Progenitor cell of endocrine pancreas (in vitro differentiated cells): ENCODE measurements at regions not wholly inside any gene's neighbourhood (a gene's known extent, or its start where the extent isn't known, plus 50 kb on each side); places are given as distances from the start of the nearest gene placed in this dataset.
A peak's percentile ranks its signal among the peaks of the same experiment; 100 is the strongest.
"Not testable (repeated sequence)": the region's sequence is repeated elsewhere in the genome, so short reads cannot be mapped to it uniquely, and the experiment has no call there.

Experiments used
- DNase-seq: peaks from one replicate; pipeline ENCODE4 v3.0.0; 2021; ENCODE audit warnings: low spot score; ENCODE audit not compliant: unreplicated experiment
- H3K27ac Mint-ChIP-seq: 2 replicates; pipeline ENCODE4 v1.8.0; 2021; ENCODE audit warnings: mild to moderate bottlenecking, moderate library complexity, mixed read lengths
- H3K27me3 Mint-ChIP-seq: 2 replicates; pipeline ENCODE4 v1.8.0; 2021; ENCODE audit warnings: mixed read lengths
- H3K36me3 Mint-ChIP-seq: 2 replicates; pipeline ENCODE4 v1.8.0; 2022; ENCODE audit warnings: mixed read lengths; ENCODE audit not compliant: insufficient read depth
- H3K4me1 Mint-ChIP-seq: 2 replicates; pipeline ENCODE4 v1.8.0; 2021; ENCODE audit warnings: low read depth, mixed read lengths
- H3K4me3 Mint-ChIP-seq: 2 replicates; pipeline ENCODE4 v1.8.0; 2021; ENCODE audit warnings: low read depth, mild to moderate bottlenecking, moderate library complexity, mixed read lengths
- H3K9me3 Mint-ChIP-seq: 2 replicates; pipeline ENCODE4 v1.8.0; 2021; ENCODE audit warnings: low read depth, mixed read lengths
- TF ChIP-seq, protein P1 (sequence below): fragments of 200-600 bp; sonication (generic); IDR thresholded peaks from one replicate; pipeline ENCODE4 v1.5.0; 2021; ENCODE audit warnings: antibody characterized with exemption, mild to moderate bottlenecking; ENCODE audit not compliant: unreplicated experiment

DNA sequence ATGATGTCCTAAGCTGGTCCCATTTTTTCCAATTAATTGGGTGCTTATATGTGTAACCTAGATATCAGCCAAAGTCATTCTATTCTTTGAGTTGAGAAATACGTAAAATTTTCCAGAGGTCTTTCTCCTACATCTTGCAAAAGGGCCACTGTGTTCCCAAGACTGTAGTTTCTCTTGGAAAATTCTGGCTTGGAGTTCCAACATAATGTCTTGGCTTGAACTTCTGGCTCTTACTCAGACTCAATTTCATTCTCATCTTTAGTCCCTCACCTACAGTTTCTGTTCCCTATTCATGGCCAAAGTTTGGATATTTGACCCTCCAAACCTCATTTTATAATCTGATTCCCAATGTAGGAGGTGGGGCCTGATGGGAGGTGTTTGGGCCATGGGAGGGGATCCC is 201.4 kb upstream of the ARHGEF26 start:
- Mint-ChIP-seq H3K27me3 (no peaks in the 10 kb centered on the region), H3K4me3 (no peak overlapping the region), H3K27ac (no peak overlapping the region), H3K4me1 (peaks cover 4% of the 10 kb centered on the region), H3K9me3 (peaks cover 19% of the 10 kb centered on the region), H3K36me3 (no peaks in the 10 kb centered on the region)
- DNase-seq: no peak
- TF ChIP-seq, protein P1, sequence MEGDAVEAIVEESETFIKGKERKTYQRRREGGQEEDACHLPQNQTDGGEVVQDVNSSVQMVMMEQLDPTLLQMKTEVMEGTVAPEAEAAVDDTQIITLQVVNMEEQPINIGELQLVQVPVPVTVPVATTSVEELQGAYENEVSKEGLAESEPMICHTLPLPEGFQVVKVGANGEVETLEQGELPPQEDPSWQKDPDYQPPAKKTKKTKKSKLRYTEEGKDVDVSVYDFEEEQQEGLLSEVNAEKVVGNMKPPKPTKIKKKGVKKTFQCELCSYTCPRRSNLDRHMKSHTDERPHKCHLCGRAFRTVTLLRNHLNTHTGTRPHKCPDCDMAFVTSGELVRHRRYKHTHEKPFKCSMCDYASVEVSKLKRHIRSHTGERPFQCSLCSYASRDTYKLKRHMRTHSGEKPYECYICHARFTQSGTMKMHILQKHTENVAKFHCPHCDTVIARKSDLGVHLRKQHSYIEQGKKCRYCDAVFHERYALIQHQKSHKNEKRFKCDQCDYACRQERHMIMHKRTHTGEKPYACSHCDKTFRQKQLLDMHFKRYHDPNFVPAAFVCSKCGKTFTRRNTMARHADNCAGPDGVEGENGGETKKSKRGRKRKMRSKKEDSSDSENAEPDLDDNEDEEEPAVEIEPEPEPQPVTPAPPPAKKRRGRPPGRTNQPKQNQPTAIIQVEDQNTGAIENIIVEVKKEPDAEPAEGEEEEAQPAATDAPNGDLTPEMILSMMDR: no peak

DNA sequence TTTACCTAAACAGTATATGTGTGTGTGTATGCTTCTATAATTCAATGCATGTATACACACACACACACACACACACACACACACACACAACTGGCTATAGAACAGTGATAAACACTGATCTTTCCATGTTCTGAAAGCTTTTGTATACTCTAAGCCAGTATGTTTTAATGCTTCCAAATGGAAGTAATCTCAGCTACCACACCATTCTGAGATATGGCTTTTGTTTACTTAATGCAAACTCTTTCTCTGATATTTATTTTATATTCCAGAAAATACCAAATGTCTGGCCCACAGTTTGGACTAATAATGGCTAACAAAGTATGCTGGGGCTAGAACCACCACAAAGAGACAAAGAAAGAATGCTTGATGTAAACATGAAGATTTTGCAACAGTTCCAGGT is 199.4 kb upstream of the ARHGEF26 start:
- no peak for DNase-seq
- no peak overlapping the region for H3K27ac Mint-ChIP-seq
- TF ChIP-seq, protein P1: no peak
- H3K36me3 Mint-ChIP-seq: no peaks in the 10 kb centered on the region
- peaks cover 14% of the 10 kb centered on the region for H3K9me3 Mint-ChIP-seq
- no peaks in the 10 kb centered on the region for H3K27me3 Mint-ChIP-seq
- H3K4me1 Mint-ChIP-seq: peaks cover 1% of the 10 kb centered on the region
- no peak overlapping the region for H3K4me3 Mint-ChIP-seq

DNA sequence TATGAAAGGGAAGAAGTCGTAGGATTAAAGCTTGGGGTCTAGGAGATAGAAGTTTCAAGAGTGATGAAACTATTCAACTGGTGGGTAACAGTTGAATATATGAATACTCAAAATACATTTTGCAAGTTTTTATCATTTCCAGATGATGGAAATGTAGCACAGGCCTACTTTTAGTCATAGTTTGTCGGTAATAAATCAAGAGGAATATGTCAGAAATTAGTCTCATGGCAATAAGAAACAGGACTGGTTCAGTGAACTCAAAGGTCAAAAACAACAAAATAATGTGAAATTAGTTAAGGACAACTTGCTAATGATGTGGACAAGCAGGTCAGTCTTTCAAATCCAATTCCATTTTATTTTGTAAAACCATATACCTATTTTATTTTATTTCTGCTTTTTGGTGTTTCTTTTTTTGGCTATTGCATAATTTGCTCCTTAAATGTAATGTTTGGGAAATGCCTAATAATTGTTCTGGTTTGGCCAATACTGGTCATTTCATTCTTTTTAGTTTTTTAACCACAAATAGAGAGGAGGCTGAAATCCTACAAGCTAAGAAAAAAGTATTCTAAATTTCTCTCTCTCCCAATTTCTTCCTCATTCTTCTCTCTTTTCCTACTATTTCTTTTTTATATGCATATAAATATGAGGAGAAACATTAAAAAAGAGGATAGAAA is 195.2 kb upstream of the ARHGEF26 start:
- Mint-ChIP-seq H3K9me3 (peaks cover 6% of the 10 kb centered on the region), H3K4me3 (no peak overlapping the region), H3K36me3 (no peaks in the 10 kb centered on the region), H3K27me3 (no peaks in the 10 kb centered on the region), H3K4me1 (peaks cover 1% of the 10 kb centered on the region), H3K27ac (no peak overlapping the region)
- TF ChIP-seq, protein P1: no peak
- DNase-seq: no peak

DNA sequence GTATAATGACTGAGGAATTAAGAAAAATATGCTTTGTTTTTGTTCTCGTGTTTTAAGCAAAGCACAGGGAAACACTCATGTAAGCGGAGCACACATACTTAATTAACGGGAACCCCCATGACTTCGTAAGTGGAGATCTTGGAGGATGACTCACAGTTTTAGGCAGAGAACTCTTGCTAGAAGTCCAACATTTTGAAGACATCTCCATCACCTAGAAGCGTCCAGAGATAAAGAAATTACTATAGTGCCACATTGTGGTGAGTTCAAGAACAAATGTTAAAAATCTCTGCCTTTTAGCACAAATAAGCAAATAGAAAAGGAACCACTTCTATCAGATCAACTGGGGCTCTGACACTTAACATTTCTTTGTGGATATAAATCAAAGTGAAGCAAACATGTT is 194.1 kb upstream of the ARHGEF26 start:
- Mint-ChIP-seq H3K4me1 (no peaks in the 10 kb centered on the region), H3K4me3 (no peak overlapping the region), H3K9me3 (peaks cover 6% of the 10 kb centered on the region), H3K27me3 (no peaks in the 10 kb centered on the region), H3K27ac (no peak overlapping the region), H3K36me3 (no peaks in the 10 kb centered on the region)
- TF ChIP-seq, protein P1: peak; percentile 30
- no peak for DNase-seq

DNA sequence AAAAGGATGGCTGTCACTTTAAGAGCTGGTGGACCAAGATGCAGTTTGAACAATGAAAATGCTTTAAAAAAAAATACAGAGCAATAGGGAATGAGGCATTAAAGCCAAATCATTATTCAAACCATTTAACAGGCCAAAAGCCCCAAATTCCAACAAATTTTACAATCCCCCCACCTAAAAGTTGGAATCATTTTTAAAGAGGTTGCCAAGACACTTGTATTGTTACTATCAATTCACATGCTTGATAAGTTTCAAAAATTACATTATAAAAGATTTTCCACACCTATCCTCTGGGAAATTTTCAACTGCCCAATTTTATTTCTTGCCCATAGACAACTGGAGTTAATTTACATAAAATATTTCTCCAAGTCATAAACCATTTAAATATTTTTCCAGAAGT is 192.3 kb upstream of the ARHGEF26 start:
- no peak for DNase-seq
- peaks cover 6% of the 10 kb centered on the region for H3K9me3 Mint-ChIP-seq
- H3K36me3 Mint-ChIP-seq: no peaks in the 10 kb centered on the region
- H3K27me3 Mint-ChIP-seq: no peaks in the 10 kb centered on the region
- H3K4me1 Mint-ChIP-seq: no peaks in the 10 kb centered on the region
- TF ChIP-seq, protein P1: no peak
- no peak overlapping the region for H3K4me3 Mint-ChIP-seq
- no peak overlapping the region for H3K27ac Mint-ChIP-seq

DNA sequence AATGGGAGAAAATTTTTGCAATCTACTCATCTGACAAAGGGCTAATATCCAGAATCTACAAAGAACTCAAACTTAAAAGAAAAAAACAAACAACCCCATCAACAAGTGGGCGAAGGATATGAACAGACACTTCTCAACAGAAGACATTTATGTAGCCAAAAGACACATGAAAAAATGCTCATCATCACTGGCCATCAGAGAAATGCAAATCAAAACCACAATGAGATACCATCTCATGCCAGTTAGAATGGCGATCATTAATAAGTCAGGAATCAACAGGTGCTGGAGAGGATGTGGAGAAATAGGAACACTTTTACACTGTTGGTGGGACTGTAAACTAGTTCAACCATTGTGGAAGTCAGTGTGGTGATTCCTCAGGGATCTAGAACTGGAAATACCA is 187.7 kb upstream of the ARHGEF26 start:
- not testable (repeated sequence) for H3K4me1 Mint-ChIP-seq, DNase-seq, H3K27ac Mint-ChIP-seq, H3K36me3 Mint-ChIP-seq, H3K27me3 Mint-ChIP-seq, H3K9me3 Mint-ChIP-seq, H3K4me3 Mint-ChIP-seq
